ENCODE measurements at regions not wholly inside any gene's neighbourhood (a gene's known extent, or its start where the extent isn't known, plus 50 kb on each side); places are given as distances from the start of the nearest gene placed in this dataset.

- TF ChIP-seq TEAD4 (IDR thresholded peaks at IDR 0.05; ENCODE audit: borderline replicate concordance, insufficient read depth), result no peak
- no peak for TF ChIP-seq YY1 (IDR thresholded peaks at IDR 0.05; ENCODE audit: low read depth)
- no peak for TF ChIP-seq POLR2AphosphoS5 (IDR thresholded peaks at IDR 0.05; ENCODE audit: low read depth, low read length)
- no peak for TF ChIP-seq CTCF (IDR thresholded peaks at IDR 0.05)
- TF ChIP-seq, protein P1, sequence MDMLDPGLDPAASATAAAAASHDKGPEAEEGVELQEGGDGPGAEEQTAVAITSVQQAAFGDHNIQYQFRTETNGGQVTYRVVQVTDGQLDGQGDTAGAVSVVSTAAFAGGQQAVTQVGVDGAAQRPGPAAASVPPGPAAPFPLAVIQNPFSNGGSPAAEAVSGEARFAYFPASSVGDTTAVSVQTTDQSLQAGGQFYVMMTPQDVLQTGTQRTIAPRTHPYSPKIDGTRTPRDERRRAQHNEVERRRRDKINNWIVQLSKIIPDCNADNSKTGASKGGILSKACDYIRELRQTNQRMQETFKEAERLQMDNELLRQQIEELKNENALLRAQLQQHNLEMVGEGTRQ (IDR thresholded peaks at IDR 0.05; ENCODE audit: borderline replicate concordance, low read depth, low read length), result no peak
- TF ChIP-seq MAX (IDR thresholded peaks at IDR 0.05; ENCODE audit: low read depth), result no peak
- no peak for TF ChIP-seq GABPA (IDR thresholded peaks at IDR 0.05; ENCODE audit: low read depth)
- TF ChIP-seq ZBTB33 (IDR thresholded peaks at IDR 0.05; ENCODE audit: borderline replicate concordance, low read depth), result no peak
- TF ChIP-seq RAD21 (IDR thresholded peaks at IDR 0.05; ENCODE audit: low read length), result no peak
- TF ChIP-seq, protein P2, sequence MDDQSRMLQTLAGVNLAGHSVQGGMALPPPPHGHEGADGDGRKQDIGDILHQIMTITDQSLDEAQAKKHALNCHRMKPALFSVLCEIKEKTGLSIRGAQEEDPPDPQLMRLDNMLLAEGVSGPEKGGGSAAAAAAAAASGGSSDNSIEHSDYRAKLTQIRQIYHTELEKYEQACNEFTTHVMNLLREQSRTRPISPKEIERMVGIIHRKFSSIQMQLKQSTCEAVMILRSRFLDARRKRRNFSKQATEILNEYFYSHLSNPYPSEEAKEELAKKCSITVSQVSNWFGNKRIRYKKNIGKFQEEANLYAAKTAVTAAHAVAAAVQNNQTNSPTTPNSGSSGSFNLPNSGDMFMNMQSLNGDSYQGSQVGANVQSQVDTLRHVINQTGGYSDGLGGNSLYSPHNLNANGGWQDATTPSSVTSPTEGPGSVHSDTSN (IDR thresholded peaks at IDR 0.05), result no peak
- no peak for TF ChIP-seq TAF1 (IDR thresholded peaks at IDR 0.05; ENCODE audit: borderline replicate concordance, low read depth, low read length)
- no peak for TF ChIP-seq REST (IDR thresholded peaks at IDR 0.05; ENCODE audit: low read depth, low read length)
Measured at GRCh38 chr5:147143215-147143614, 91.6 kb upstream of the STK32A start.
